CD4-positive, alpha-beta T cell treated with Interferon alpha-2 for 1 hour (primary cell): ENCODE measurements at regions not wholly inside any gene's neighbourhood (a gene's known extent, or its start where the extent isn't known, plus 50 kb on each side); places are given as distances from the start of the nearest gene placed in this dataset.

ENCODE experiments used
- DNase-seq, 2 donors: peaks; one replicate each; pipeline ENCODE4 v3.0.0-alpha.2; 2020 to 2022

DNA sequence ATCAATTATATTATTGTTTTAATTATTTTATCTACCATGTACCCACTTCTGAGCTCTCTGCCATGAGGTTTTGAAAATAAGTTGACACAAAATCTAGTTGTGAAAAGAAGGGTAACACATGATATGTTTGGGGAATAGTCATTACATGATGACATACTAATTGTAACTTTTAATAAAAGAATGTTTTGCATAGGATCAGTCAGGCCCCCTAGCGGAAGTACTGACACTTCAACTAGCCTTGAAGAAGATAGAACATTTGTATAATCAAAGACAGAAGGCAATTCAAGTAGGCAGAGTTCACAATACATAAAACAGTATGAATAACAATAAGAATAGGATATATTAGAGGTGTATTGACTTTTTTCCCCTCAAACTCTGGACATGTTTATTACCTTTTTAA is 1191.0 kb upstream of the AGA start:
- DNase-seq, result no peak

DNA sequence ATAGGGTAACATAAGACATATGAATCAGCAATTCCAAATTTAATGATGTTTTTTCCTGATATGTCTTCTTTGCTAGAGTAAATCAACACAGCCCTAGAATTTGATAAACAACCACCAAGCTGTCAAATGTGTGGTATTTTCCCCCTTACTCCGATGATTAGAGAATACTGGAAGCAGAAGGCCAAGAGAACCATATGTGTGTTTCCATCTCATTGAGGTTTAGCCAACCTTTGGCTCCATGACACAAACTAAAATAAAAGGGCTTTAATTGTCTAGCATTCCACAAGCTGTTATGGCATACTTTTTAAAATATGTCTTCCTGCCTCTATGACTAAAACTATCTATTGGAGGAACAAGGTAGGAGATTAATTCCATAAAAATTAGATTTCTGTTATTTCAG is 1222.4 kb upstream of the AGA start:
- no peak for DNase-seq

DNA sequence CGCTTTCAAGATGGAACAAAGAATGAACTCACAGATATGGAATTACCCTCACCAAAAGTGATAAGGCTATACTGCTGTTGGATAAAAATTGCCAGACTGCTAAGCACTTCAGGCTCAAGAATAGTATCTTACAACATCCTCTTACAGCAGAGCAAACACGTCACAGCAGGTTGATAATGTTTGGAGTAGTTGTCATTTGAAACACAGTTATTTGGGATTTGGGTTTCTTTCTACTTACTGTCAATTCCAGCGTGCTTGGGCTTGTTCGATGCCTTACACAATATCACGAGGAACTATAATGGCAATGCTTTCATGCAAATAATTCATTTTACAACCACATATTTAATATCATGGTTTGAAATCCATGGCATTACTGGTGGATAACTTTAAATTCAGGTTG is 1223.7 kb upstream of the AGA start:
- no peak for DNase-seq

DNA sequence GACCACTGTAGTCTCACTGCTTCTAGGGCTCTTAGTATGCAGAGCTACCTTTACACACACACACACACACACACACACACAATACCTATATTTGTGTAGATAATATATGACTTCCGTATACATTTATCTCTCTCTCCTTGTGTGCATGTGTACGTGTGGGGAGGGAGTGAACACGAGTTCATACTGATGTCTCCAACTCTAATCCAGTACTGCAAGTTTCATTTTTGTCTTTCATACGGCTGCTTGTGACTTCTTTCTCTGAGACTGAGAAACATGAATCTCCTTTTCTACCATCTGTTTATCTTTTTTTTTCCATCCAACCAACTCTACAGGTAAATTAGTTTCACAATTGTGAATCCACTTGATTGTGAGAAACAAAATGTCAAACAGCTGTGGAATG is 1229.5 kb upstream of the AGA start:
- DNase-seq, result no peak

DNA sequence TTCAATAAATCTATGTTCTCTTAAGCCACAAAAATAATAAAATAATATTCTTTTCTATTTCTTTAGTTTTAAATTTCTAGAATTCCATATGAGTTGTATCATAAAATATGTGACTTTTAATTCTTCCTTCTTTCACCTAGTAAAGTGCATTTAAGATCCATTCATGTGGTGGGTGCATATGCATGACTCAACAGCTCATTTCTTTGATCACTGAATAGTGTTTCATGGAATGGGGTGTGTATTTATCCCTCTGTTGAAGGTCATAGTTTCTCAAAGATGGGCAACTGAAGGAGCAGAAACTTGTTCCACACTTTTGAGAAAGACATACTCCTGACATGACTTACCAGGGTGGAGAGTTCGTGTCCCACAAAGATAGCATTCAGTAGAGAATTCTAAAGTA is 1230.3 kb upstream of the AGA start:
- DNase-seq, result no peak

DNA sequence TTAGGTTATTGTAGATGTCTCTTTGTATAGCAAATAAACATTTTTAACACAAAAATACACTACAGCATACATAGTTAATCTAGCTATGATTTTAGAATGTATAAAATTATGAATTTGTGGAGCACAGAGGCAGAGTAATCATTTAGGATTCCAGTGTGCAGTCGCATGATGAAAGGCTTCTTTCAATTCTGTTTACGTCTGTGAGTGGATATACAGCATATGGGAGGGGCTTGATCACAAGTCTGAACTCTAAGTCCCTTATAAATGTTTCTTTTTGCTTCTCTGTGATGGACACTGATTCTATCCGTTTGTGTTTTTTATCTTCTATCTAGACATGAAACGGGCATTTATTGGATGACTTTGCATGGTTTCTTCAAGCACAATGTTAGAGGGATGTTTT is 1239.6 kb upstream of the AGA start:
- DNase-seq, result no peak

DNA sequence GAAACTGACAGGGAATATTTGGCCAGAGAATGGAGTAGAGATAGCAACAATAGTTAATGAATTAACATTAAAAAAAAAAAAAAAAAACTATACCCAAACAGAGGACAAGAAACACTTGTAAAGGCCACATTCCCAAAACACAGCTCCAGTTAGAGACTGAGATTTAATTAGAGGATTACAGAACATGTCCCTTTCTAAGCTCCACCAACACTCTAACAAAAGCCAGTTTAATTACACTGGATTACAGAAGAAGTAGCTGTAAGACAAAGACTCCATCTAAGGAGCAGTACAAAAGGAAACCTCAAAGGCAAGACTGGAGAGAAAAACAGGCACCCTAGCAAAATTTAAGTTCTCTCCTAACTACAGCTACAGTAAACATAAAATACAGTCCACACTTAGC is 1247.7 kb upstream of the AGA start:
- no peak for DNase-seq

DNA sequence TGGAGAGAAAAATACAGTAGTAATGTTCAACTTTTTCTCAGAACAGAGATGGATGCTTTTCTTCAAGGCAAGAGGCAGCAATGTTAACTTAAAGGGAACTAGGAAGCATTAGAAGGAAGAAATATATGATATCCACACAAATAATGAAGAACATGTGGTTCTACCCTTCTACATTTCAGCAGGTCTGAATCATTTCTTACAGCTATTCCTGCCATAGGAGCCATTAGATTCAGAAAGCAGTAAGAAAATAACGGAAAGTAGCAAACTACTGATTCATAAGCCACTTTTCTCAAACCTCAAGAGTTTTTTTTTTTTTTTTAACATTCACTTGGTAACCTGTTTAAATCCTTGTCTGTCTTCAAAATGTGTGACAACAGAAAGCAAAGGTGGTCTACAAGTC is 1251.6 kb upstream of the AGA start:
- no peak for DNase-seq

DNA sequence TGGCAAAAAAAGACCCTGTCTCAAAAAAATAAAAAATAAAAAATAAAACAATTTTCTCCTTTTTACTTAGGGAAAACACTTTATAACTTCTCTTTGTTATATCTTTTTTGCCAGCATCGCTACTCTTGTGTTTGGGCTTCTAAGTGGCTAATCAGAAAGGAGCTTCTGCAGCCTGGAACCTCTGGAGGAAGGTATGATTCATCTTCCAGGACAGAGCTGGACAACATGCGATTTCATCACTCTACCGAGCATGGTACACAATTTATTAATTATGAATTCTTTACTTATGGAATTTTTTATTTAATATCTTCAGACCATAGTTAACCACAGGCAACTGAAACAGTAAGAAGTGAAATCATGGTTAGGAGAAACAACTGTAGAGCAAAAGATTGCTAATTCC is 1254.3 kb upstream of the AGA start:
- no peak for DNase-seq

DNA sequence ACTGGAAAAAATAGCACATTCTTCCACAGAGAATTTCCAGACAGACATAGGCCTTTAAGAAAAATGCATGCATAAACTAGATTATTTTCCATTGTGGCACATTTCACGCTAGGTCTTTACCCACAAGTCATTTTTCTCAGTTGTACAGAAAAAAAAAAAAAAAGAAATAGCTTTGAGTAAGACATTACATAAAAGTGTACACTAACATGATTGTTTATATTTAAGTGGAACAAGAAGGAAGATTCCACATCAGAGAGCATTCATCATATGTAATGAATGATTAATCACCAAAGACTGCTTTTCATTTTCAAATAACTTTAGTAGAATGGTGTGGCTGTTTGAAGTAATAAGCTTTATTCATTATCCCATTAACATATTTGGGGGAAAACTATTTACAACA is 1270.2 kb upstream of the AGA start:
- no peak for DNase-seq

DNA sequence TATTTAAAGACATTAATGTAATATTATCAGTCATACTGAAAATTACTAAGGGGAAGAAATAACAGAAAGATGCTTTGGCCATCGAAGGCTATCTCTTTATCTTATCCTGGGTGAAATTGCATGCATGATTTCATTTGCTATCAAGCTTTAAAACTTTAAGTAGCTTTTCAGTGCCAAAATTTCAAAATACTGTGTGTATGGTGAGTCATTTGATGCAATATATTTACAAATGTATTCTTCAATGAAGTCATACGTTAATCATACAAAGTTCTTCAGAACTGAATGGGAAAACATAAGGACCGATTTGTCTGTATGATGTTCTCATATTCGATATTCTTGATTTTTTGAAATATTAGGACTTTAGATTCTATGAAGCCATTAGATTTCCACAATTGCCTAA is 1295.8 kb upstream of the AGA start:
- no peak for DNase-seq

DNA sequence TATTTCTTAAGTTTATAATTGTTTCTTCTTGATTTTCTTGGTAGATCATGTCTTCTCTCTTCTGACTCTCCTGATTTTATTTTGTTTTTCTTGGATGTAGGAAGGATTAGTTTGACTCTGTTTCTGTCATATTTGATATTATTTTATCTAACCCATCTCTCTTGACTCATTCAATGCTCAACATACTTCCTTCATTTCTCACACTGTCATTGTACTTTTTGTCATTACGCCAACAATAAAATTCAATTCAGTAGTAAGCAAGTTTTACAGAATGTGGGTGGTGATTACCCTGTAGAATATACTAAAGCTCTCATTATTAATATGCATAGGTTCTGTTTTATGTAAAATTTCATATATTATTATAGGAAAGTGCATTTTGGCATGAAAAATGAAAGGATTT is 1303.0 kb upstream of the AGA start:
- no peak for DNase-seq

DNA sequence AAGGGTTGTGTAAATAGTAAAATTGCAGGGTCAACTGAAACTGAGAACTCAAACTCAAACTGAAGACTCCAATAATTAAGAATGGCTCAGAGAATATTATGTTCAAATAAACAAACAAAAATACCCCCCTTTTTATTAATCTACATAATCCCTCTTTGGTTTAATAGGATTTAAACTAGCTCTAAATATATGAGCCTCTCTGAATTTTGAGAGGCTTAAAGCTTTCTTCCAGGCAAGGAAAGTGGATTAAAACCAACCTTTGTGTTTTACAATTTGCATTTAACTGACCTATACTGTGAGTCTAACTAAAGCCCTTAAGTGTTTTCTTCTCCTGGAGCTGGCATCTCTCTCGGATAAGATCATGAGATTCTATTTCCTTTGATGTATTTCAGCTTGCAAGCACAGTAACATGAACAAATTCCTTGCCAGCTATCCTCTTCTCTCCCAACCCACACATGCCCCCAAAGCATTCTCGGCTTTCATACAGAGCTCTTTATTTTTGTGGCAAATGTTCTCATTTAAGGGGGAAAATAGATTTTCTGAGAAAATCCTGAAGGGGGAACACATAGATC is 1310.8 kb upstream of the AGA start:
- no peak for DNase-seq

DNA sequence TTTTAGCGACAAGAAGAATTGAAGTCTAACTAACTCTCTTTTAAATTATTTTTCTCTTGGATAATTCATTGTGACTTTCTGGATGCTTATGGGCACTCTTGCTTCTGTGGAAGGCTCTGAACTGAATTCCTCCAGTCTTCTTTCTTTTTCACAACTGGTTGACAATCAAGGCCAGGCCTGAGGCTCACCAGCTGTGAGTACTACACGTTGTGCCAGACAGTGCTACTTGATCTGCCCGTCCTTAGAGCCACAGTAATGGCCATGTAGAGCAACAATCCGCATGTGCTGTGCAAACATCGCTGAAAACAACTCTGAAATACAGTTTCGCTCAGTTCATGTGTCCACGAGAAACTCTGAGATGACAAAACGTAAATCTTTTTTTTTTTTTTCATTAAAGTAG is 1336.3 kb upstream of the AGA start:
- no peak for DNase-seq

DNA sequence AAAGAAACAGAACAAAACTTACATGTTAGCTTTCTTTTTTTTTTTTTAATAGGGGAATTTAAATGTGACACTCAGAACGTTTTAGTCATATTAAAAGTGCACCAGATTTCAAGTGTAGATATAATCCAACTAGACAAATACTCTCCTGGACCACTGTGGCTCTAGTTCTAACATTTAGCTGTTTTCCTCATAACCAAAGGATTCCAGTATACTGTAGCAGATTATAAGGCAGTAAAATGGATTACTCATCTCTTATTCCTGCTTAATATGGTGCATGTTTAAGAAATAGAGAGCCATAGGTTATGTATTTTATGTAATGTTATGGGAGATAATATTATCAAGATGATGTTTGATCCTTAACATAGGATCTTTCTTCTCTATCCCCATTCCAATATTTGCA is 1339.5 kb upstream of the AGA start:
- DNase-seq, result no peak

DNA sequence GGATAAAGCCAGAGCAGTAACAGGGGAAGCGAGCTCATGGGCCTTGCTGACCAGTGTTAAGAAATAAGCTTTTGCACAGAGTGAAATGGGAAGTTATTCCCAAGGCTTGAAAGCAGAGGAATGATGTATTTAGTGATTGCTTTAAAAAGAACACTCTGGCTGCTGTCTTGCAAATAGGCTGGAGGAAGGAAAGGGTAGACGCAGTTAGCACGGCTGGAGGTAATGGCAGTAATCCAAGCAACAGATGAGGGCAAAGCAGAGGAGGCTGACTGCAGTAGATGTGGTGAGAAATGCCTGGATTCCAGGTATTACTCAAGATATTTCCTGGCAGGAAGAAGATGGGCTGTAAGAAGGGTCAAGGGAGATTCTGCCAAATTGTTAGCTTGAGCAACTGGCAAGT is 1342.3 kb upstream of the AGA start:
- no peak for DNase-seq

DNA sequence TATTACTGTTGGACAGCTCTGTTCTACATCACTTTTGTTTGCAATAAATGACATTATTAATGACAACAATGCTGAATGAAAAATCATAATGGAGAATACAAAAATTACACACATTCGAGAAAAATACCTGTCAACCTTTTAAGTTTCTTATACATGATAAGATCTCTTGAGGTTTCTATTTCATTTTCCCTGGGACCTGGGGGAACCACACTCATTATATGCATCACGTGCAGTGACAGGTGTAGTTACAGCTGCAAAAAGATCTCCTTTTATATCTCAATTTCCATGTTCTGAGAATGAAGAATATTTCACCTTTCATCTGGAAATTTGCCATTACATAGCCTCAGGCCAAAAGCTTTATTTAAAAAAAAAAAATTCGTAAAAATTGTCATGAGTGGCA is 1347.0 kb upstream of the AGA start:
- no peak for DNase-seq

DNA sequence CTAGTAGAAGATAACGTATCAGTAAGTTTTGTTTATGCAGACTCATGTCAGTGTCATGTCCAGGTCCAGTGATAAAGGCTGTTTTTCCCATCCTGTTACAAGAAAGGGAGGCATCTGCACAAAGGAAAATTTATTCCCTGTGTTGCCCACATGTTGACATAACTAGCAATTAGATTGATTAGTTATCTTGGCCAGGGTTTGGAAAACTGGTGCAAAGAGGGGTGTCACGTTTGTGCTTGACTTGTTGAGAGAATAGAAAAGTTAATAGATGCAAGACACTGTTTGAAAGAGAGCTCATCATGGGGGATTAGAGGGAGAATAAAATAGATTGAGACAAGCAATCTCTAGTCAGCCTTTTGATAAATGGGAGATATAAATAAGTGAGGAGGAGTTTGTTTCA is 1357.0 kb upstream of the AGA start:
- no peak for DNase-seq

DNA sequence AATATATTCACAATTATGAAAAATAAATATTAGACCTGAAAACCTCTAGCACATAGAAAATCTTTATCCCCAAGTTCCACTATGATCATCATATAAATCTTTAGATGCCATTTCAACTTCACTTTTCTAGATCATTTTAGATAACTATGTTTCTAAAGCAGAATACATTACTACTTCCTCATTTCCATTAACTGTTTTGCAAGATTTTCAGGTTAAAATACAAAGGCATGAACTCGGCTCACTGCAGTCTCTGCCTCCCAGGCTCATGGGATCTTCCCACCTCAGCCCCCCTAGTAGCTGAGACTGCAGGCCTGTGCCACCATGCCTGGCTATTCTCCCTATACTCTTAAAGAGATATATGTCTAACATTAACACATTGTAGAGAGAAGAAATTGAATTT is 1365.9 kb upstream of the AGA start:
- DNase-seq, result no peak

DNA sequence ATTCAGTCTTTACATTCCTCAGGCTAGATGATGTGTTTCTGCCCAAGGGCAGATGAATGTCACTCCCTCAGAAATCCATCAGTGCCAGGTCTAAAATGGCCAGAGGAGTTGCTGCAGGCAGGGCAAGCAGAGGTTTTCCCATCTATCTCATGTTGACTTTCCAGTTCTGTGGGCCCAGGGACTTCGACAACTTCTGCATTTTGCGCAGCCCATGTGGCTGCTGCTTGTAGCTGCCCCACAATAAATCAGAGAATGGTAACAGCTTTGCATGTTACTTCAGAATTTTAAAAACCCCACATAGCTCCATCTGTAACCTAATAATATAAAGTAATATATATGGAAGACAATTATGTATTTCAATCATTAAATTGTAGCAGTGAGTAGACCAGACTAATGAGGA is 1367.7 kb upstream of the AGA start:
- DNase-seq, result no peak

DNA sequence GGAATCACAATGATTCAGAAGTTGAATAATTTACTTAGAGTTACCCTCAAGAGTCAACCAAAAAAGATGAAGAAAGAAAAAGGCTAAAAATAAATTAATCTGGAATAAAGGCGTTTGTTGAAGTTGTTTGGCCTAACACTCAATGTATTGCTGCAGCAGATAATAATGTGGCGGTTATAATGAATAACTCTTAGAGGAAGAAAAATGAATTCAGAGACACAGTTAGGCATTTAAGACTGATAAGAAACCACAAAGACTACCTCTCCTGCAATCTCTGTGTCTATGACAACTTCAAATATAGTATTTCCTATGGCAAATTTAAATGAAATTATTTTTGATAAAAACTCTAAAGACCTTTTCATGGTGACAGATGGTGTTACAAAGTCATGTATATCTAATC is 1369.1 kb upstream of the AGA start:
- no peak for DNase-seq

DNA sequence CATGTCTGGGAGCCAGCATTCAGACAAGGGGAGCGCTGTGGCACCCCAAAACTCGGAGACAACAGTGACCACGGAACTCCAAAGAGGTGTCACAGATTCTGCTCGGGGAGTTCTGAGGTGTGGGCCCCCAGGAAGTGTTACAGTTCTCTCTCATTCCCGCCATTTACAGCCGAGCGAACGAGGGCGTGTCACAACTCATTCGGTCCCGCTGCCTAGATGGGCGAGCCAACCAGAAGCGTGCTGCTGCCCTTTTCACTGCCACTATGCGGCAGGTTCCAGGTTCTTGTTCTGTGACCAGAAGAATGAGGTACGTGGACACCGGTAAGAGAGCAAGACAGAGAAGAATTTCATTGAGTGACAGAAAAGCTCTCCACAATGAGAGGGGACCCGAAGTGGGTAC is 1370.6 kb upstream of the AGA start:
- DNase-seq, result no peak

DNA sequence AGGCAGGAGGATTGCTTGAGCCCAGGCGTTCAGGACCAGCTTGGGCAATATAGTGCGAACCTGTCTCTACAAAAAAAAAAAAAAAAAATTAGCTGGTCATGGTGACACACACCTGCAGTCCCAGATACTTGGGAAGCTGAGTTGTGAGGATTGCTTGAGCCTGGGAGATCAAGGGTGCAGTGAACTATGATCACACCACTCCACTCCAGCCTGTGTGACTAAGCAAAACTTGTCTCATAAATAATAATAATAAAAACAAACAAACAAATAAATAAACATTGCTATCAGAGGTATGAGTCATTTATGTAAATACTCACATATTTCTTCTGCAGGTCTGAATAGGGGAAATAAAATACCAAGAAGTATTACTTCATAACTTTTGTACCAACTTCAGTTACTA is 1372.7 kb upstream of the AGA start:
- DNase-seq, result no peak

DNA sequence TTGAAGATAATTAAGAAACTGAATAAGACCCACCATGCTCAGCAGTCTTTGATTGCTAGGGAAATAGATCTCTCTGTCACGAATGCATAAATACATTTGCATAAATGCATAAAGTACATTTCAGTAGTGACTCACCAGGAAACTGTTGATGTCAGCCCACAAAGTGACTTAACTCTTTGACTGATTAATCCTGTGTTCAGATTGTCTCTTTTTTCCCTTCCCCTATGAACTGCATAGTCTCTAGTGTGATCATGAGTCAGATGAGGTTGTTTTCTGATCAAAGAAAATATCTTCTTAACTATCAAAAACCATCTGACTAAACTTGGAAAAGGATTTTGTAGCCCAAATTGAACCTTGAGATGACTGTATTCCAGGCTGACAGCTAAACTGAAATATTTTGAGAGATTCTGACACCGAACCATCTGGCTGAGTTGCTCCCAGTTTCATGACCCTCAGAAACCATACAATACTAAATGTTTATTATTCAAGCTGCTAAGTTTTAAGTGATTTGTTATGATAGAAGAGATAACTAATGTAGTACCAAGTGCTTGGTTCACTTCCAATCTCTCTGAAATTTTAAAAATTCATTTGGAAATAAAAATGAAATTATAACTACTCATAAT is 1381.5 kb upstream of the AGA start:
- no peak for DNase-seq

DNA sequence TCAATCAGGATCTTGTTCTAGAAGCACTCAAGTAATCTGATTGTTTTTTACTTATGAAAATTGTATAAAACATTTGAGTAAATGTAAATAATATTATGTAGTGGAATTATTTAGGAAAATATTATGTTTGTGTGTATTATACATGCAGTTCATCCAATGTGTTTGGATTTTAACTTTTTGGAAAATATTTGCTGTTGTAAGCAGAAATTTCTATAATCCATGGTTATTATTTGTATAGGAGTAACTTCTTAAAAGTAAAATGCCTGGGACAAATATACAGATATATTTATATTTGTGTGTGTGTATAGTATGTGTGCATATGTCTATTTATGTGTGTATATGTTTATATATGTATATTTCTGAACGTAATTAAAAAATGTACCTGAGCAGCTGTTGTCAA is 1394.6 kb upstream of the AGA start:
- no peak for DNase-seq

DNA sequence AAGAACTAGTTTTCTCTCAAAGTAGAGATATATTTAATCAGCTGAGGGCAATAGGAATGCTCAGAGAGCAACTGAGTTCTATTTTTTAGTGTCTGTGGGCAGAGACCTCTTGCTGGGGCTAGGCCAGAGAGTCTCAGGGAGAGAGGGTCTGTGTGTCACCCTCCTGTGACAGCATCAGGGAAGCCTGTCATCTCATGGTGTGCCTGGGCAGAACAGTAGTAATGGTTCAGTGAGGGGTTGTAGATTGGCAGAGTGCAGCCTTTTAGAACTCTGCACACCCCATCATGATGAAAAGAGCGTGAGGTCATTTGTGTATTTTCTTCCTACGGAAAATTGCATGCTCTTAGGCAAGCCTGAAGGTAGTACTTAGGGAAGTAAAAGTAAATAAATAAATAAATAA is 1396.5 kb upstream of the AGA start:
- no peak for DNase-seq
